RCC 7860 (cell line): ENCODE measurements at regions not wholly inside any gene's neighbourhood (a gene's known extent, or its start where the extent isn't known, plus 50 kb on each side); places are given as distances from the start of the nearest gene placed in this dataset.

Experiments
- DNase-seq: peaks from one replicate; pipeline ENCODE4 v3.0.0-alpha.2; 2015; ENCODE audit warnings: low spot score
- FAIRE-seq: peaks from 2 replicates; lab custom pipeline; 2012; peaks lifted over from hg19 to GRCh38; lab: Jason Lieb, UNC

- FAIRE-seq (no peak), DNase-seq (no peak)
Measured at GRCh38 chrX:125778261-125778660, 387.8 kb downstream of the DCAF12L2 start.

DNA sequence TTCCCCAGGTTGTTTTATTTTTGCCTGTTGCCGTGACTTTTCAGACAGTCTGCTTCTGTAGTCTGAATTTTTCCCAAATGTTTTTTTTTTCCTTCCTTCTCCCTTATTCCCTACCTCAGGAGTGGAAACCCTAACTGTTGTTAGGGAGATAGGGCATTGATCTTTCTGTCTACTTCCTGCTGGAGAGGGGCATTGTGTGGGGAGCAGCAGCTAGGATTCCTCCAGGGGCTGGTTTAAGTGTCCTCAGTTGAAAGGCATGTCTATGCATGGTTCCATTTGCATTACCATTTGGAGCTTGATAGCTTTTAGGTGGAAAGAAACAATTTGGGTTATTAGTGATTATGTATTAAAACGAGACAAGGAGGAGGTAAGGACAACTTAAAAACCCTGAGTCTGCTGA is 383.9 kb downstream of the DCAF12L2 start:
- DNase-seq: no peak
- no peak for FAIRE-seq

GRCh38 chrX:125786316-125786715 is 379.8 kb downstream of the DCAF12L2 start:
- no peak for DNase-seq
- no peak for FAIRE-seq

DNA sequence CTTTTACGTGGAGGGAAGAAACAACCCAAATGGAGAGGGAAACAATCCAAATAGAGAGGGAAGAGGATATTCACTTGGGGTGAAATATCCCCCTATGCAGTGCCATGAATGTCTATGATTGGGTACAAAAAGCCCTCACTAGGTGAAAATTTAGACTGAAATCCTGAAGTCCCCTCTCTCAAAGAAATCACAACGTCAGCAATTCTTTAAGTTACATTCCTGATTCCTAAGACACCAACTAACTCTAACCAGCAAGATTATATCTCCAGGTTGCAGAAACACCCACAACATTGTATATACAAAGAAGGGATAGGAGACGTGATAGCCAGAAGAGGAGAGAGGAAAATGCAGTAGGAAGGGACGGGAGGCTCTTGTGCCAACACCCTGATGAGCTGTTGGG is 374.3 kb downstream of the DCAF12L2 start:
- no peak for FAIRE-seq

GRCh38 chrX:125810856-125811255 is 355.2 kb downstream of the DCAF12L2 start:
- FAIRE-seq: no peak
- no peak for DNase-seq

More for the DNA sequence above, 374.3 kb downstream of the DCAF12L2 start:
- DNase-seq: no peak

DNA sequence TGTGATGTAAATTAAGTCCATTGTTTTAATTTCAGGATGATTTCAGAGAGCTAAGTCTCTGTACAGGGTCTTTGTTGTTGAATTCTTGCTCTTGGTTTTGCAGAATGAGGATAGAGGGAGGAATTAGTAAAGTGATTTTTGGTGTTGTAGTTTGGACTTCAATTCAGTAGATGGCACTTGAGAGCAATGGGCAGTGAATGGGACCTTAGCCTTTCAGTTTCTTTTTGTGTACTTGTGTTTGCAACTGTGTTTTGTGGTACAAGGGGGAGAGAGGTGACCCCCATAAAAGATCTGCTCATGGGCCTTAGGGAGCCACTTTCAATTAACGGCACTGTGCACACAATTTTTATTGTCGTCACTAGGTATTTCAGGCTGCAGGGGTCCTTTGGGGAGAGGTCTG is 340.0 kb downstream of the DCAF12L2 start:
- DNase-seq (no peak), FAIRE-seq (no peak)

DNA sequence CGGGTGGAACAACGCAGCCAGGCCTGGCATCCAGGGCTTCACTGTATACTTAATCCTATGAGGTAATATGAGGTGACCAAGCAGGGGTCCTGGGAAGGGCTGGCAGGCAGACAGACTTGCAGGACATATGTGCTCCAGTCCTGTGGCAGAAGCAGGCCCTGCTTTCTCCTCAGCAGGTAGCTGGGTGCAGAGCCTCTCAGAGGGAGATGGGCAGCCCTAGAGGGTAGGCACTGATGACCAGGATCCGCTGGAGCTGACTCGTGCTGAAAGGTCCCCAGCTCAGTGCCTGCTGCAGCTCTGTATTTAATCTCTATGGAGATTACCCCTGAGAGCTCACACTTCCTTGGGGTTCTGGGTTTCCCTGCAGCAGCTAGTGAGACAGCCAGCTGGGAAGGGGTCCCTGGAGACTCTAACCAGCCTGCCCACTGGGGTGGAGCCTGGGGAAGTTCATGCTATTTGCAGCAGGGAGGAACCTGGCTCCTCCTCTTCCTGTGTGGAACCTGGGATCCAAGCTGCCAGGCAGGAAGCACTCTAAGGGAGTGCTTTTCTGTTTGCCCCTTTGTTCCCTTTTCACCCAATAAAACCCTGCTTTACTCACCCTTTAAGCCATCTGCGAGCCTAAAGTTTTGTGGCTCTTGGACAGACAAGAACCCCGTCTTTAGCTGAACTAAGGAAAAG is 339.2 kb downstream of the DCAF12L2 start:
- no peak for DNase-seq
- no peak for FAIRE-seq

- DNase-seq (no peak), FAIRE-seq (no peak)
Measured at GRCh38 chrX:125846271-125846670, 319.8 kb downstream of the DCAF12L2 start.

GRCh38 chrX:125850693-125851092 is 315.4 kb downstream of the DCAF12L2 start:
- no peak for DNase-seq
- FAIRE-seq: no peak

DNA sequence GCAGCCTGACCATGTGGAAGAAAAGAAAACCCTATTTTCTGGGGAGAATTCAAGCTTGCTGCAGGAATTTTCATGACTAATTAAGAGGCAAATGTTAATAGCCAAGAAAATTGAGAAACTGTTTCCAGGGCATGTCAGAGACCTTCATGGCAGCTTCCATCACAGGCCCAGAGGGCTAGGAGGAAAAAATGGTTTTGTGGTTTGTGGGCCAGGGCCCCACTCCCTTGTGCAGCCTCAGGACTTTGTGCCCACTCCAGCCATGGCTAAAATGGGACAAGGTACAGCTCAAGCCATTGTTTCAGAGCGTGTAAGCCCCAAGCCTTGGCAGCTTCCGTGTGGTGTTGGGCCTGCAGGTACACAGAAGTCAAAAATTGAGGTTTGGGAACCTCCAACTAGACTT is 282.9 kb downstream of the DCAF12L2 start:
- FAIRE-seq (no peak), DNase-seq (no peak)

DNA sequence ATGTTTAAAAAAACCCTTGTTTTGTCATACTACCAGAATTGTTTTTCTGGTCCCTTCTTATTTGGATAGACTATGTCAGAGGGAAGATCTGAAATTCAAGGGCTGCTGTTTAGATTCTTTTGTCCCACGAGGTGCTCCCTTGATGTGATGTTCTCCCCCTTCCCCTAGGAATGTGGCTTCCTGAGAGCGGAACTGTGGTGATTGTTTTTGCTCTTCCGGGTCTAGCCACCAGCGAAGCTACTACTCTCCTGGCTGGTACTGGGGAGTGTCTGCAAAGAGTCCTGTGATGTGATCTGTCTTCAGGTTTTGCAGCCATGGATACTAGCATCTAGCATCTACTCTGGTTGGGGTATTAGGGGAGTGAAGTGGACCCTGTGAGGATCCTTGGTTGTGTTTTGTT is 271.1 kb downstream of the DCAF12L2 start:
- FAIRE-seq: no peak
- no peak for DNase-seq

GRCh38 chrX:125895518-125895917 is 270.6 kb downstream of the DCAF12L2 start:
- no peak for FAIRE-seq
- no peak for DNase-seq

GRCh38 chrX:125926295-125926694 is 239.8 kb downstream of the DCAF12L2 start:
- no peak for DNase-seq
- peak; percentile 2 for FAIRE-seq

DNA sequence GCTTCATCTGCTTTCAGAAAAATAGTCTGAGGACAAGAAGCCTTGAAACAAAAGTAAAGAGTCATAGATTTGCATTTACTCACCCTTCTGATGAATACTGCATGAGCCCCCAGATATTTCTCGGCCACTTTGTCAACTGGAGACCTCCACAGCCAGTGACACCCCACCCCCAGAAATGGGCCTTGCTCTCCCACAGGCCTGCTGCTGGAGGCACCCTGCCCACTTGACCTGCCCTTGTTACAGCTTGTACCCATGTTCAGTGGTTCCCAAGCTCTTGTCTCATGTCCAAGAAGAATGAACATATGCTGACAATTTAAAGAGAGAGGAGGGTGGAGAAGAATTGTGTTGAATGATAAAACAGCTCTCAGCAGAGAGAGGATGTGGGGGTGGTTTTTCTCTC is 225.1 kb downstream of the DCAF12L2 start:
- FAIRE-seq: no peak
- no peak for DNase-seq

DNA sequence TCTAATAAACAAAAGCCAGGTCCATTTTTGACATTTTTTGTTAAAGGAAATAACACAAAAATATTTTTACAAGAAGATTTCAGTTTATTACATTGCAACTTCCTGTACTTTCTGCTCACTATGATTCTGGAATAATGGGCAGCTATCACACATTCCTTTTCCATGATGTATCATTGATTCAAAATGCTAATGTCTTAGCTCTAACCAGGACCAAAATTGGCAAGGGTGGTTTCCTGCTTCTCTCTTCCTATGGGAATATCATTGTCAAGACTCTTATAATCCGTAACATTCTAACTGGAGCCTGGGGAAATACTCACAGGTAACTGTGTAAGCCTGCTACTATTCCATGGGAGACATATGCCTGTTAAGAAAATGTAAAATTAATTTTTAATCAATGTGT is 218.6 kb downstream of the DCAF12L2 start:
- DNase-seq: no peak
- no peak for FAIRE-seq

GRCh38 chrX:125952973-125953372 is 213.1 kb downstream of the DCAF12L2 start:
- DNase-seq: no peak
- no peak for FAIRE-seq

DNA sequence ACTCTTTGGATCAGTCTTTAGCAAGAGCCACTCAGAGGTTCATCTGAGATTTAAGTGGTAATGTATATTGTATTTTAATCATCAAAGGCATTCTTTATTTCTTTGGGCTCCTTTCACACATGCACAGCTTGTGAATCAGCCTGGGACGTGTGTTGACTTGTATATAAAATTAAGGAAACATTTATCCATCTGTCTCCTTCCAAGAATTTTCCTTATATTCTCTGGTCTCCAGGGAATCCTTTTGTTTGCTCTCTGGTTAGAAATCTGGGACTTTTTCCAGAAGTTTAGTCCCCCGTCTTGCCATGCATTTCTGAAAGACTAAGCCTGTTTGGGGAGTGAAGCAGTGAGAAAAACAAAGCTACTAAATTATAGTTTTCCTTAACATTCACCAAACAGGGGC is 212.3 kb downstream of the DCAF12L2 start:
- DNase-seq (no peak), FAIRE-seq (no peak)

GRCh38 chrX:125954236-125954635 is 211.9 kb downstream of the DCAF12L2 start:
- no peak for FAIRE-seq
- DNase-seq: no peak

DNA sequence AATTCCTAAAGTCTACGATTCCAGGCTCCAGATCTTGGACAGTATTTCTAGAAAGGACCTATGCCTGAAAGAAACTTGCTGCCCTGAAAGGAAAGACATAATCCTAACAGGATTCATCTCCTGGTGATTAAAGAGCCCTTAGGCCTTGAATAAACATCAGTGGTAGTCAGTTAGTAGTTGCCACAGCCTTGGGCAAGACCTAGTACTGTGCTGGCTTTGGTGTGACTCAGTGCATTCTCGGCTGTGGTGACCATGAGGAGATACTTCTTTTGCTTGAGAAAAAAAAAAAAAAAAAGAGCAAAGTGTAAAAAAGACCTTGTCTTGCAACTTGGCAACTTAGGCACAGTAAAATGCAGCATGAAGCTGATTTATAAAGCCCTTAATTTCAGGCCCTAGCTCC is 188.2 kb downstream of the DCAF12L2 start:
- FAIRE-seq: no peak

DNA sequence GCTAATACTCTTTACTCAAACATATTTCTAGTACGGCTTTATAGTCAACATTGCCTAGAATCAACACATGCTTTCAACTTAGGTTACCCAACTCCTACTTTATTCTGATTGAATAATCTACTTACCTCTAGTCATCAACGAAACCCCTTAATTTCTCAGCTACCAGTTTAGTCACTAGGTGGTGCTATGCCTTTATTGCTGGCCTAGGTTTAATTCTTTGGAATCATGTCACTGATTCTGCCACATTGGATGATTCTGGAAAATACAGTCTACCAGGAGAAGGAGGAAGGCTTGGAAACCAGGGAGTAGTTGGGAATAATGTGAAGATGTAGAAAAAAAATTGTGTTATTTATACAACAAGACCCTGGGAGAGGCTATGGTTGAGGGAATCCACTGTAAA is 167.7 kb downstream of the DCAF12L2 start:
- FAIRE-seq (peak; percentile 21), DNase-seq (no peak)

More for the DNA sequence above, 188.2 kb downstream of the DCAF12L2 start:
- no peak for DNase-seq

DNA sequence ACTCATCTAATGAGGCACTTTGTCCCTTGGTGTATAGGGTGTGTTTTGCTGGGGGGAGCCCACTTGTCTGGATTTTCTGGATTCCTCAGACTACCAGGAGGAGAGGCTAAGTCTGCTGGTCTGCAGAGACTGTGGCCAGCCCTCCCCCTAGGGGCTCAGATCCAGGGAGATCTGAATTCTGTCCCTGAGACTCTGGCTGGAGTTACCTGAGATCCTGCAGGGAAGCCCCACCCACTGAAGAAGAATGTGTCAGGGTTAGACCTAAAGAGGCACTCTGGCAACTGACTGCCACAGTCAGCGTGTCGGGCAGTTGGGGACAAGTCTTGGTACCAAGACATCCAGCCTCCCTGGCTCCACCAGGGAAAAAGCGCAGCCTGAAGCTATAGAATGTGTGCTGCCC is 138.9 kb downstream of the DCAF12L2 start:
- DNase-seq (no peak), FAIRE-seq (no peak)

DNA sequence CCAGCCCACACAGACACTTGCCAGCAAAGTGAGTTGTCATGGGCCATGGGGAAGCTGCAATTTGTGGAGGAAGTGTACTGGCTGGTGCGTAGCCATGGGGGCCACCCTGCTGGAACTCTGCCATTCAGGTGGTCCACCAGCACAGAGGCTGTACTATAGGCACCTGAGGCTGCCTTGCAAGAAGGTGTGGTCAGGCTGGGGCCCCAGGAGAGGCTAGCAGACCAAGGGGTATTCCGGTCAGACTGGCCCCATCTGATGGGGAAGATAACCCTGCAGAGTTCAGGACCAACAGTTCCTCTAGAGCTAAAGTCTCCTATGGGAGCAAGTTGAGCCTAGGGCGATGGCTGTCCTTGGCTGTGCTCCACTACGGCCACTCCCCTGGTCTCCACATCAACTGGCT is 136.1 kb downstream of the DCAF12L2 start:
- DNase-seq: no peak
- no peak for FAIRE-seq

GRCh38 chrX:126063984-126064383 is 102.1 kb downstream of the DCAF12L2 start:
- no peak for DNase-seq
- no peak for FAIRE-seq
